Astrocyte (in vitro differentiated cells and primary cell): ENCODE measurements at regions not wholly inside any gene's neighbourhood (a gene's known extent, or its start where the extent isn't known, plus 50 kb on each side); places are given as distances from the start of the nearest gene placed in this dataset.

ENCODE experiments used
- DNase-seq: peaks from one replicate; pipeline ENCODE4 v3.0.0-alpha.2; 2010; ENCODE audit warnings: low read depth
- FAIRE-seq: peaks from 2 replicates; lab custom pipeline; 2011; peaks lifted over from hg19 to GRCh38; lab: Jason Lieb, UNC
- H2AFZ ChIP-seq: 2 replicates; pipeline ENCODE4 v1.6.0; 2012; ENCODE audit warnings: low read depth, low read length, inconsistent platforms
- H3K27ac ChIP-seq: 2 replicates; pipeline ENCODE4 v1.5.1; 2011; ENCODE audit warnings: low read depth, low read length, inconsistent platforms
- H3K27me3 ChIP-seq: 2 replicates; pipeline ENCODE4 v1.6.0; 2011; ENCODE audit warnings: low read length, inconsistent platforms; ENCODE audit not compliant: insufficient read depth
- H3K36me3 ChIP-seq: 2 replicates; pipeline ENCODE4 v1.5.1; 2011; ENCODE audit warnings: low read length, inconsistent platforms; ENCODE audit not compliant: insufficient read depth
- H3K4me1 ChIP-seq: 2 replicates; pipeline ENCODE4 v1.5.1; 2011; ENCODE audit warnings: low read length, inconsistent platforms; ENCODE audit not compliant: insufficient read depth
- H3K4me2 ChIP-seq: 2 replicates; pipeline ENCODE4 v1.6.0; 2012; ENCODE audit warnings: low read length, inconsistent platforms
- H3K4me3 ChIP-seq: 2 replicates; pipeline ENCODE4 v1.5.1; 2011; ENCODE audit warnings: low read depth, mild to moderate bottlenecking, low read length, inconsistent platforms; ENCODE audit not compliant: insufficient read depth
- H3K79me2 ChIP-seq: 2 replicates; pipeline ENCODE4 v1.6.0; 2012; ENCODE audit warnings: mild to moderate bottlenecking, low read length, inconsistent platforms; ENCODE audit not compliant: insufficient read depth
- H3K9ac ChIP-seq: 2 replicates; pipeline ENCODE4 v1.6.0; 2012; ENCODE audit warnings: mild to moderate bottlenecking, low read length, inconsistent platforms
- H3K9me3 ChIP-seq: 2 replicates; pipeline ENCODE4 v1.5.1; 2012; ENCODE audit warnings: low read depth, mild to moderate bottlenecking, low read length, inconsistent platforms; ENCODE audit not compliant: insufficient read depth
- H4K20me1 ChIP-seq: 2 replicates; pipeline ENCODE4 v1.6.0; 2012; ENCODE audit warnings: low read length, inconsistent platforms; ENCODE audit not compliant: insufficient read depth
- H3K27ac Mint-ChIP-seq: one replicate; pipeline ENCODE4 v1.8.0; 2021; ENCODE audit warnings: mild to moderate bottlenecking, mixed read lengths; ENCODE audit not compliant: unreplicated experiment
- H3K27me3 Mint-ChIP-seq: one replicate; pipeline ENCODE4 v1.8.0; 2021; ENCODE audit warnings: low read depth, mixed read lengths; ENCODE audit not compliant: unreplicated experiment
- H3K36me3 Mint-ChIP-seq: one replicate; pipeline ENCODE4 v1.8.0; 2021; ENCODE audit warnings: low read depth, mixed read lengths; ENCODE audit not compliant: unreplicated experiment
- H3K4me1 Mint-ChIP-seq: one replicate; pipeline ENCODE4 v1.8.0; 2021; ENCODE audit warnings: low read depth, mixed read lengths; ENCODE audit not compliant: unreplicated experiment
- H3K4me3 Mint-ChIP-seq: one replicate; pipeline ENCODE4 v1.8.0; 2021; ENCODE audit warnings: mild to moderate bottlenecking, moderate library complexity, mixed read lengths; ENCODE audit not compliant: unreplicated experiment
- H3K9me3 Mint-ChIP-seq: one replicate; pipeline ENCODE4 v1.8.0; 2021; ENCODE audit warnings: mild to moderate bottlenecking, mixed read lengths; ENCODE audit not compliant: unreplicated experiment
- EZH2 ChIP-seq: IDR thresholded peaks from 2 replicates; pipeline ENCODE4 v1.6.1; 2012; ENCODE audit warnings: mild to moderate bottlenecking, low read length, inconsistent platforms; ENCODE audit not compliant: insufficient read depth
- TF ChIP-seq, protein P1 (sequence below): IDR thresholded peaks from 2 replicates; pipeline ENCODE4 v1.5.1; 2011; ENCODE audit warnings: low read depth, mild to moderate bottlenecking, inconsistent platforms, low read length, moderate library complexity; ENCODE audit not compliant: insufficient read depth

DNA sequence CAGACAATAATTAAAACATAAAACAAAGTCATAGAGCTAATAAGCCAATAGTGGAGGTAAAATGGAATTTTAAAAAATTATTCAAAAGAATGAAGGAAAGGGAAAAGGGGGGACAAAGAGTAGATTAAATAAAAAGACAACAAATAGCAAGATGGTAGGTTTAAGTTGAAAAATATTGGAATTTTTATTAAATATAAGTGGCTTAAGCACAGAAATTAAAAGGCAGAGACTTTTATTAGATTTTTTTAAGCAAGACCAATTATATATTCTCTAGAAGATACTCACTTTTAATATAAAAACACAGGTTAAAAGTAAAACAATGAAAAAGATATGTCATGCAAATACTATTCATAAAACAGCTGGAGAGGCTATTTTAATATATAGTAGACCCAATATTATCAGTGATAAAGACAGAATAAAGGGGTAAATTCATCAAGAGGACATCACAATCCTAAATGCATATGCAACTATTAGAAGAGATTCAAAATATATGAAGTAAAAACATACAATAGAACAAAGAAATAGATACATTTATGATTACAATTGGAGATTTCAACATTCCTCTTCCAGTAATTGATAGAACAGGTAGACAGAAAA lies 98.7 kb downstream of the CYP26B1 start:
- FAIRE-seq (no peak), DNase-seq (no peak)
- Histone ChIP-seq H3K27me3 (no peaks in the 10 kb centered on the region), H4K20me1 (no peaks in the 10 kb centered on the region), H3K4me2 (no peak overlapping the region), H2AFZ (no peak overlapping the region), H3K36me3 (no peaks in the 10 kb centered on the region), H3K9ac (no peak overlapping the region), H3K9me3 (no peaks in the 10 kb centered on the region), H3K4me1 (no peaks in the 10 kb centered on the region), H3K79me2 (no peaks in the 10 kb centered on the region), H3K27ac (no peak overlapping the region), H3K4me3 (no peak overlapping the region)
- H3K9me3 Mint-ChIP-seq, result peaks cover 2% of the 10 kb centered on the region
- H3K4me1 Mint-ChIP-seq, result no peaks in the 10 kb centered on the region
- H3K36me3 Mint-ChIP-seq, result peaks cover 1% of the 10 kb centered on the region
- H3K27ac Mint-ChIP-seq, result no peak overlapping the region
- H3K4me3 Mint-ChIP-seq, result no peak overlapping the region
- H3K27me3 Mint-ChIP-seq, result no peaks in the 10 kb centered on the region
- no peak for TF ChIP-seq EZH2
- TF ChIP-seq, protein P1, sequence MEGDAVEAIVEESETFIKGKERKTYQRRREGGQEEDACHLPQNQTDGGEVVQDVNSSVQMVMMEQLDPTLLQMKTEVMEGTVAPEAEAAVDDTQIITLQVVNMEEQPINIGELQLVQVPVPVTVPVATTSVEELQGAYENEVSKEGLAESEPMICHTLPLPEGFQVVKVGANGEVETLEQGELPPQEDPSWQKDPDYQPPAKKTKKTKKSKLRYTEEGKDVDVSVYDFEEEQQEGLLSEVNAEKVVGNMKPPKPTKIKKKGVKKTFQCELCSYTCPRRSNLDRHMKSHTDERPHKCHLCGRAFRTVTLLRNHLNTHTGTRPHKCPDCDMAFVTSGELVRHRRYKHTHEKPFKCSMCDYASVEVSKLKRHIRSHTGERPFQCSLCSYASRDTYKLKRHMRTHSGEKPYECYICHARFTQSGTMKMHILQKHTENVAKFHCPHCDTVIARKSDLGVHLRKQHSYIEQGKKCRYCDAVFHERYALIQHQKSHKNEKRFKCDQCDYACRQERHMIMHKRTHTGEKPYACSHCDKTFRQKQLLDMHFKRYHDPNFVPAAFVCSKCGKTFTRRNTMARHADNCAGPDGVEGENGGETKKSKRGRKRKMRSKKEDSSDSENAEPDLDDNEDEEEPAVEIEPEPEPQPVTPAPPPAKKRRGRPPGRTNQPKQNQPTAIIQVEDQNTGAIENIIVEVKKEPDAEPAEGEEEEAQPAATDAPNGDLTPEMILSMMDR, result no peak

DNA sequence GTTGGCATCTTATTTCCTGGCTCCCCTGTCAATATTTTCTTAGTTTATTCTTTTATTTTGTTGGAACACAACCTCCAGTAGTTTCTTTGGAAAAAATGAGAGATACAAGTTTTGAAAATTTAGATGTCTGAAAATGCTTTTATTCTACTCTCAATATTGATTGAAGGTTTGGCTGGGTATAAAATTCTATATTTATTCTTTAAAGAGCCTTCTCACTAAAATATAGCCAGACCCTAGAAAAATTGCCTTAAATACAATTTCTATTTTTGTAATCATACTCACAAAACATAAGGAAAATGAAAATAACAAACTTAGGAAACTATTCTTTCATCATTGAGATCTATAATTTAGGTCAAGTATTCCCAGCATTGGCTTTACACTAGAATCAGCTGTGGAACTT lies 103.7 kb downstream of the CYP26B1 start:
- DNase-seq, result no peak
- Histone ChIP-seq H3K4me3 (no peak overlapping the region), H4K20me1 (no peaks in the 10 kb centered on the region), H3K4me2 (no peak overlapping the region), H2AFZ (no peak overlapping the region), H3K27ac (no peak overlapping the region), H3K4me1 (no peaks in the 10 kb centered on the region), H3K9me3 (peaks cover 4% of the 10 kb centered on the region), H3K79me2 (no peaks in the 10 kb centered on the region), H3K9ac (no peak overlapping the region), H3K27me3 (no peaks in the 10 kb centered on the region), H3K36me3 (no peaks in the 10 kb centered on the region)
- Mint-ChIP-seq H3K36me3 (peaks cover 1% of the 10 kb centered on the region), H3K27ac (no peak overlapping the region), H3K4me1 (peaks cover 6% of the 10 kb centered on the region), H3K9me3 (peaks cover 12% of the 10 kb centered on the region), H3K27me3 (peaks cover 13% of the 10 kb centered on the region), H3K4me3 (no peak overlapping the region)
- FAIRE-seq, result no peak
- no peak for TF ChIP-seq EZH2
- TF ChIP-seq, protein P1, result no peak

DNA sequence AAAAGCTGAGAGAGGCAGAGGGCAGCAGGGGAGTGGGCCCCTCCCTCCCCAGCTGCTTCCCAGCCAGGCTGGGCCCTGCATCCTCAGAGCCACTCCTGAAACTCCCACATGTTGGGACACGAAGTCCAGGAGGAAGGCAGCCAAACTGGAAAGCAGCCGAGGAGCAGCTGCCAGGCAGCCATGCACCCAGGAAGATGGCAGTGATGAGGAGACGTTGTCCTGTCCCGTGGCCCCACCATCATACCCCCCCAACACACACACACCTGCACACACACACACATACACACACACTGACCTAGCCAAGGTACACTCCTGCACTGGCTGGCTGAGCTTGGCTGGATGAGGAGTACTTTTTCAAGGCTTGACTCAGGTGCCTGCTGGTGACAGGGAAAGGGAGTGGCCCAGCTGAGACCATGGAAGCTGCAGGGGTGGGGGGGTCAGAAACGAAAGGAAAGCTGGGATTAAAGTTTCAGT lies 106.0 kb downstream of the CYP26B1 start:
- Mint-ChIP-seq H3K9me3 (peaks cover 14% of the 10 kb centered on the region), H3K4me3 (no peak overlapping the region), H3K36me3 (peaks cover 4% of the 10 kb centered on the region), H3K27me3 (peaks cover 24% of the 10 kb centered on the region), H3K27ac (no peak overlapping the region), H3K4me1 (peaks cover 16% of the 10 kb centered on the region)
- peaks cover 4% of the 10 kb centered on the region for H3K9me3 ChIP-seq
- DNase-seq (peak; percentile 20), FAIRE-seq (no peak)
- H3K4me1 ChIP-seq, result peaks cover 4% of the 10 kb centered on the region
- no peaks in the 10 kb centered on the region for H3K27me3 ChIP-seq
- no peak overlapping the region for H3K4me3 ChIP-seq
- H2AFZ ChIP-seq, result no peak overlapping the region
- H4K20me1 ChIP-seq, result no peaks in the 10 kb centered on the region
- no peak overlapping the region for H3K9ac ChIP-seq
- H3K36me3 ChIP-seq, result no peaks in the 10 kb centered on the region
- H3K79me2 ChIP-seq, result no peaks in the 10 kb centered on the region
- TF ChIP-seq, protein P1, result no peak
- no peak for TF ChIP-seq EZH2
- H3K27ac ChIP-seq, result no peak overlapping the region
- no peak overlapping the region for H3K4me2 ChIP-seq
